K562 (cell line): ENCODE measurements at regions not wholly inside any gene's neighbourhood (a gene's known extent, or its start where the extent isn't known, plus 50 kb on each side); places are given as distances from the start of the nearest gene placed in this dataset.

Experiments used
- ATAC-seq: fragments of 200-7000 bp; cut with Tn5 transposase; 3 replicates; pipeline ENCODE4 v1.9.1; 2020; ENCODE audit warnings: moderate library complexity
- BruUV-seq: library from RNA; stranded (reverse); fragments of 400-500 nt; replicated peaks from 2 replicates; lab custom pipeline; 2021; lab: Mats Ljungman, UMichigan
- CTCF ChIA-PET: fragments of 300-600 bp; formaldehyde crosslinking; extraction: SDS; loops from one replicate; lab custom pipeline; 2021; ENCODE audit warnings: low intra/inter-chr PET ratio; lab: Yijun Ruan, JAX
- POLR2A ChIA-PET: fragments of 300-600, 350-650 bp; sonication (Branson Sonifier 250); formaldehyde crosslinking; extraction: SDS; loops from one replicate; lab custom pipeline; 2021; ENCODE audit warnings: antibody characterized with exemption, inconsistent platforms; lab: Yijun Ruan, JAX
- DNase-seq, 4 experiments: peaks; one replicate each; pipeline versions ENCODE4 v3.0.0 to v3.0.0-alpha.2; 2011 to 2018; ENCODE audit warnings: low spot score in 3 of 4, mixed read lengths in 3 of 4; ENCODE audit errors: extremely low read depth in 1 of 4
- FAIRE-seq: peaks from 2 replicates; lab custom pipeline; 2011; peaks lifted over from hg19 to GRCh38; lab: Jason Lieb, UNC
- H2AFZ ChIP-seq: 2 replicates; pipeline ENCODE4 v1.6.0; 2011; ENCODE audit warnings: low read depth, low read length, control low read depth, inconsistent platforms
- H3K27ac ChIP-seq: fragments of 200-600 bp; 3 replicates; pipeline ENCODE4 v1.8.0; 2011; ENCODE audit warnings: low read depth, mild to moderate bottlenecking, control low read depth, inconsistent platforms, low read length, moderate library complexity, mixed read lengths; ENCODE audit errors: extremely low read depth
- H3K27me3 ChIP-seq, 2 experiments: fragments of 300-600 bp in 1 of 2; 2 replicates in 1 of 2; 3 replicates in 1 of 2; pipeline versions ENCODE4 v1.6.0 to v1.8.0; 2011; ENCODE audit warnings: inconsistent platforms in 2 of 2, low read length in 2 of 2, mild to moderate bottlenecking in 1 of 2, mixed read lengths in 1 of 2, moderate library complexity in 1 of 2; ENCODE audit not compliant: control insufficient read depth in 2 of 2, insufficient read depth in 2 of 2
- H3K36me3 ChIP-seq: fragments of 300-600 bp; 3 replicates; pipeline ENCODE4 v1.8.0; 2011; ENCODE audit warnings: mild to moderate bottlenecking, low read length, inconsistent platforms; ENCODE audit not compliant: control insufficient read depth, insufficient read depth
- H3K4me1 ChIP-seq, 2 experiments: fragments of 200-600 bp in 1 of 2; replicated peaks in 1 of 2; 2 replicates in 1 of 2; 3 replicates in 1 of 2; pipeline versions ENCODE4 v1.5.1 to v1.8.0; 2011; ENCODE audit warnings: inconsistent platforms in 2 of 2, low read length in 2 of 2, mild to moderate bottlenecking in 1 of 2, mixed read lengths in 1 of 2, moderate library complexity in 1 of 2; ENCODE audit not compliant: control insufficient read depth in 2 of 2, insufficient read depth in 2 of 2
- H3K4me2 ChIP-seq: 2 replicates; pipeline ENCODE4 v1.6.1; 2011; ENCODE audit warnings: low read length, control low read depth, inconsistent platforms, mixed read lengths; ENCODE audit not compliant: insufficient read depth
- H3K4me3 ChIP-seq: fragments of 200-600 bp; sonication (generic), shearing (Covaris generic); 2 replicates; pipeline ENCODE4 v1.5.1; 2016; ENCODE audit warnings: control low read depth, inconsistent platforms
- H3K79me2 ChIP-seq: fragments of 200-600 bp; 3 replicates; pipeline ENCODE4 v1.8.0; 2011; ENCODE audit warnings: low read length, inconsistent platforms; ENCODE audit not compliant: control insufficient read depth, insufficient read depth
- H3K9ac ChIP-seq, 2 experiments: 2 replicates each; pipeline versions ENCODE4 v1.6.0 to v1.6.1; 2011; ENCODE audit warnings: low read depth in 2 of 2, low read length in 2 of 2, control low read depth in 1 of 2, inconsistent platforms in 1 of 2, mild to moderate bottlenecking in 1 of 2, mixed read lengths in 1 of 2; ENCODE audit not compliant: insufficient read depth in 1 of 2
- H3K9me1 ChIP-seq: one replicate; pipeline ENCODE4 v1.6.0; 2011; ENCODE audit warnings: inconsistent platforms, mild to moderate bottlenecking, low read length, moderate library complexity; ENCODE audit not compliant: control insufficient read depth, insufficient read depth
- H3K9me3 ChIP-seq: replicated peaks from 2 replicates; pipeline ENCODE4 v1.5.1; 2011; ENCODE audit warnings: low read depth, low read length, inconsistent platforms; ENCODE audit not compliant: control insufficient read depth, insufficient read depth
- H4K20me1 ChIP-seq: replicated peaks from 2 replicates; pipeline ENCODE4 v1.6.1; 2011; ENCODE audit warnings: low read length, inconsistent platforms, mixed read lengths; ENCODE audit not compliant: control insufficient read depth, insufficient read depth
- CBX2 ChIP-seq: fragments of 200-600 bp; sonication (generic); IDR thresholded peaks from one replicate; pipeline ENCODE4 v1.6.1; 2012; ENCODE audit warnings: mild to moderate bottlenecking, low read length, inconsistent platforms; ENCODE audit not compliant: insufficient read depth, poor library complexity, severe bottlenecking
- CHD7 ChIP-seq: fragments of 200-600 bp; sonication (generic); IDR thresholded peaks from one replicate; pipeline ENCODE4 v1.6.1; 2012; ENCODE audit warnings: mild to moderate bottlenecking, low read depth, low read length, inconsistent platforms
- POLR3A ChIP-seq: IDR thresholded peaks from 2 replicates; pipeline ENCODE4 v1.6.1; 2011; ENCODE audit warnings: borderline replicate concordance, mild to moderate bottlenecking, moderate library complexity; ENCODE audit not compliant: insufficient read length, insufficient read depth; ENCODE audit errors: extremely low read depth
- PRMT5 ChIP-seq: sonication (generic); formaldehyde crosslinking; IDR thresholded peaks from 2 replicates; pipeline ENCODE4 v1.5.0; 2020; ENCODE audit warnings: missing genetic modification reagents
- RNF2 ChIP-seq: sonication (generic); IDR thresholded peaks from 2 replicates; pipeline ENCODE4 v1.6.1; 2016
- SMARCC2 ChIP-seq: fragments of 450-650 bp; IDR thresholded peaks from 2 replicates; pipeline ENCODE4 v1.6.1; 2017; ENCODE audit warnings: antibody characterized with exemption, moderate library complexity, mild to moderate bottlenecking, low read depth
- ZNF217 ChIP-seq: sonication (generic); formaldehyde crosslinking; IDR thresholded peaks from 2 replicates; pipeline ENCODE4 v1.8.0; 2022; ENCODE audit warnings: mild to moderate bottlenecking, missing genetic modification reagents
- WGBS: fragments of 100-300 bp; shearing (Covaris generic); methylation state at CpG from one replicate; pipeline ENCODE4 v1.1.6; 2016; ENCODE audit warnings: low coverage, mixed read lengths; ENCODE audit not compliant: insufficient coverage; ENCODE audit errors: missing lambda C conversion rate; 5-methylcytosine and 5-hydroxymethylcytosine counted together
- in situ Hi-C: fragments of 300-500 bp; cut with MboI; formaldehyde crosslinking; loops from 4 replicates; pipeline ENCODE4 v1.15.0; 2018; ENCODE audit warnings: inconsistent platforms, mixed read lengths
- intact Hi-C: fragments of 100-400 bp; cut with micrococcal nuclease; formaldehyde crosslinking; loops from 2 replicates; pipeline ENCODE4 v1.14.2; 2022
- TF ChIP-seq, protein P1 (sequence below): fragments of 450-650 bp; formaldehyde crosslinking; IDR thresholded peaks from 2 replicates; pipeline ENCODE4 v1.4.0; 2020; ENCODE audit warnings: mild to moderate bottlenecking

- TF ChIP-seq PRMT5 (CRISPR knock-in tag), result no peak
- TF ChIP-seq SMARCC2, result no peak
These were observed 515.8 kb upstream of the ARRDC3 start (continued) for GRCh38 chr5:91898898-91899297.

- ChIA-PET CTCF (no interaction called here), POLR2A (no interaction called here)
- intact Hi-C loops, result no loop called here
- H4K20me1 ChIP-seq, result no peaks in the 10 kb centered on the region
- H3K4me2 ChIP-seq, result no peak overlapping the region
- in situ Hi-C loops, result no loop called here
- no peak overlapping the region for H3K4me3 ChIP-seq
- H3K9me1 ChIP-seq, result no peaks in the 10 kb centered on the region
- no peaks in the 10 kb centered on the region for H3K79me2 ChIP-seq
- H3K4me1 ChIP-seq, result no peaks in the 10 kb centered on the region
- no peak for FAIRE-seq
- no peaks in the 10 kb centered on the region for H3K36me3 ChIP-seq
- DNase-seq, result no peak
- no peak for ATAC-seq
- no peak overlapping the region for H2AFZ ChIP-seq
- H3K9me3 ChIP-seq, result no peaks in the 10 kb centered on the region
- H3K27me3 ChIP-seq, result no peaks in the 10 kb centered on the region
- 2% methylated on average over 6 of the region's 6 CpGs for WGBS
- no peak overlapping the region for H3K27ac ChIP-seq
- no peak overlapping the region for H3K9ac ChIP-seq
- BruUV-seq, result no TSS peak
- TF ChIP-seq ZNF217 (no peak), POLR3A (no peak), CBX2 (no peak), RNF2 (no peak), CHD7 (no peak)
- TF ChIP-seq, protein P1, sequence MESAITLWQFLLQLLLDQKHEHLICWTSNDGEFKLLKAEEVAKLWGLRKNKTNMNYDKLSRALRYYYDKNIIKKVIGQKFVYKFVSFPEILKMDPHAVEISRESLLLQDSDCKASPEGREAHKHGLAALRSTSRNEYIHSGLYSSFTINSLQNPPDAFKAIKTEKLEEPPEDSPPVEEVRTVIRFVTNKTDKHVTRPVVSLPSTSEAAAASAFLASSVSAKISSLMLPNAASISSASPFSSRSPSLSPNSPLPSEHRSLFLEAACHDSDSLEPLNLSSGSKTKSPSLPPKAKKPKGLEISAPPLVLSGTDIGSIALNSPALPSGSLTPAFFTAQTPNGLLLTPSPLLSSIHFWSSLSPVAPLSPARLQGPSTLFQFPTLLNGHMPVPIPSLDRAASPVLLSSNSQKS, result no peak
These were observed 514.9 kb upstream of the ARRDC3 start for GRCh38 chr5:91898019-91898418.
